MM.1S (cell line): ENCODE measurements at regions not wholly inside any gene's neighbourhood (a gene's known extent, or its start where the extent isn't known, plus 50 kb on each side); places are given as distances from the start of the nearest gene placed in this dataset.

Experiments
- DNase-seq: peaks from one replicate; pipeline ENCODE4 v3.0.0-alpha.2; 2015
- H2AFZ ChIP-seq: fragments of 300-600 bp; sonication (generic); 2 replicates; pipeline ENCODE4 v1.6.0; 2016; ENCODE audit warnings: antibody characterized with exemption, low read length
- H3F3A ChIP-seq: fragments of 300-600 bp; sonication (generic); 2 replicates; pipeline ENCODE4 v1.6.1; 2016; ENCODE audit warnings: mild to moderate bottlenecking, antibody characterized with exemption, low read length, moderate library complexity, mixed read lengths; ENCODE audit not compliant: insufficient read depth
- H3K27ac ChIP-seq: fragments of 300-600 bp; sonication (generic); 2 replicates; pipeline ENCODE4 v1.5.1; 2016; ENCODE audit warnings: mild to moderate bottlenecking, low read length
- H3K27me3 ChIP-seq: fragments of 300-600 bp; sonication (generic); replicated peaks from 2 replicates; pipeline ENCODE4 v1.6.0; 2016; ENCODE audit warnings: low read length; ENCODE audit not compliant: insufficient read depth
- H3K36me3 ChIP-seq: fragments of 300-600 bp; sonication (generic); replicated peaks from 2 replicates; pipeline ENCODE4 v1.6.1; 2016; ENCODE audit warnings: mild to moderate bottlenecking, low read length, mixed read lengths; ENCODE audit not compliant: insufficient read depth
- H3K4me1 ChIP-seq: fragments of 300-600 bp; sonication (generic); 2 replicates; pipeline ENCODE4 v1.6.1; 2016; ENCODE audit warnings: low read length, mixed read lengths
- H3K4me2 ChIP-seq: fragments of 300-600 bp; sonication (generic); 2 replicates; pipeline ENCODE4 v1.6.0; 2016; ENCODE audit warnings: low read depth, low read length
- H3K4me3 ChIP-seq: fragments of 300-600 bp; sonication (generic); 2 replicates; pipeline ENCODE4 v1.5.1; 2016; ENCODE audit warnings: low read length, mixed read lengths
- H3K79me2 ChIP-seq: fragments of 300-600 bp; sonication (generic); 2 replicates; pipeline ENCODE4 v1.6.1; 2016; ENCODE audit warnings: mixed run types, low read length, mixed read lengths
- H3K9ac ChIP-seq: fragments of 300-600 bp; sonication (generic); 2 replicates; pipeline ENCODE4 v1.6.1; 2016; ENCODE audit warnings: low read length, mixed read lengths
- H3K9me2 ChIP-seq: fragments of 300-600 bp; sonication (generic); replicated peaks from 2 replicates; pipeline ENCODE4 v1.6.1; 2016; ENCODE audit warnings: mild to moderate bottlenecking, low read length, mixed read lengths; ENCODE audit not compliant: insufficient read depth
- H3K9me3 ChIP-seq: fragments of 300-600 bp; sonication (generic); replicated peaks from 2 replicates; pipeline ENCODE4 v1.6.1; 2016; ENCODE audit warnings: mild to moderate bottlenecking, low read length, mixed read lengths; ENCODE audit not compliant: insufficient read depth
- H4K20me1 ChIP-seq: fragments of 300-600 bp; sonication (generic); 2 replicates; pipeline ENCODE4 v1.6.1; 2016; ENCODE audit warnings: mild to moderate bottlenecking, low read length, moderate library complexity, mixed read lengths; ENCODE audit not compliant: insufficient read depth
- EZH2 ChIP-seq: fragments of 300-600 bp; sonication (generic); optimal IDR thresholded peaks from 2 replicates; pipeline ENCODE3; 2017; ENCODE audit warnings: low read depth, mild to moderate bottlenecking, antibody characterized with exemption, low read length, mixed read lengths
- EZH2phosphoT487 ChIP-seq: fragments of 300-600 bp; sonication (generic); IDR thresholded peaks from 2 replicates; pipeline ENCODE4 v1.6.1; 2018; ENCODE audit warnings: antibody characterized with exemption, low read length
- TF ChIP-seq, protein P1 (sequence below): fragments of 300-600 bp; sonication (generic); IDR thresholded peaks from 2 replicates; pipeline ENCODE4 v1.5.1; 2016; ENCODE audit warnings: antibody characterized with exemption, low read length, mixed read lengths

DNA sequence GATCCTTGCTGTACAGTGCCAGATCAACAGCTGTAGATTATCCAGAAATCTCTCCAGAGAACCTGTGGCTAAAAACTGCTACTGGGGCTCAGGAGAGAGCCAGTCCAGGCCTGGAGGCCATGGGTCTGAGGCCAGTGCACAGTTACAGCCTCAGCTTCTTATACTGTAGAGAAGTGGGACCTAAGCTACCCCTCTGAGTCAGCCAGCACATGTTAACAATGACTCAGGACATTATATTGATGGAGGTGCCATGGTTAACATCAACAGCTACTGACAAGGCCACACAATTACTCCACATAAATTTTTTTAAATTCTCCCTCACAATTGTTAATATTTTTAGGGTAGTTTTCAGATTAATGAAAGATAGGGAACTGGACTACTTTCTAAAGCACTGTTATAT, 138.5 kb downstream of the RBM26 start:
- no peaks in the 10 kb centered on the region for H4K20me1 ChIP-seq
- TF ChIP-seq EZH2 (no peak), EZH2phosphoT487 (no peak)
- TF ChIP-seq, protein P1, sequence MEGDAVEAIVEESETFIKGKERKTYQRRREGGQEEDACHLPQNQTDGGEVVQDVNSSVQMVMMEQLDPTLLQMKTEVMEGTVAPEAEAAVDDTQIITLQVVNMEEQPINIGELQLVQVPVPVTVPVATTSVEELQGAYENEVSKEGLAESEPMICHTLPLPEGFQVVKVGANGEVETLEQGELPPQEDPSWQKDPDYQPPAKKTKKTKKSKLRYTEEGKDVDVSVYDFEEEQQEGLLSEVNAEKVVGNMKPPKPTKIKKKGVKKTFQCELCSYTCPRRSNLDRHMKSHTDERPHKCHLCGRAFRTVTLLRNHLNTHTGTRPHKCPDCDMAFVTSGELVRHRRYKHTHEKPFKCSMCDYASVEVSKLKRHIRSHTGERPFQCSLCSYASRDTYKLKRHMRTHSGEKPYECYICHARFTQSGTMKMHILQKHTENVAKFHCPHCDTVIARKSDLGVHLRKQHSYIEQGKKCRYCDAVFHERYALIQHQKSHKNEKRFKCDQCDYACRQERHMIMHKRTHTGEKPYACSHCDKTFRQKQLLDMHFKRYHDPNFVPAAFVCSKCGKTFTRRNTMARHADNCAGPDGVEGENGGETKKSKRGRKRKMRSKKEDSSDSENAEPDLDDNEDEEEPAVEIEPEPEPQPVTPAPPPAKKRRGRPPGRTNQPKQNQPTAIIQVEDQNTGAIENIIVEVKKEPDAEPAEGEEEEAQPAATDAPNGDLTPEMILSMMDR = no peak
- H2AFZ ChIP-seq = no peak overlapping the region

GRCh38 chr13:79258489-79258888, 147.6 kb downstream of the RBM26 start:
- Histone ChIP-seq H3F3A (no peaks in the 10 kb centered on the region), H4K20me1 (no peaks in the 10 kb centered on the region), H3K27ac (no peak overlapping the region), H3K9me3 (no peaks in the 10 kb centered on the region), H3K4me1 (peaks cover 9% of the 10 kb centered on the region; the same call in 1 of the 2 replicates), H3K79me2 (no peaks in the 10 kb centered on the region), H3K36me3 (no peaks in the 10 kb centered on the region), H3K9me2 (no peaks in the 10 kb centered on the region), H3K9ac (no peak overlapping the region), H3K4me3 (no peak overlapping the region), H3K27me3 (no peaks in the 10 kb centered on the region), H2AFZ (0 out of 2 replicates have a peak overlapping the region, but pooled peaks have one; percentile 7), H3K4me2 (no peak overlapping the region; the same call in 1 of the 2 replicates)
- DNase-seq = peak; percentile 26
- no peak for TF ChIP-seq EZH2
- no peak for TF ChIP-seq EZH2phosphoT487
- TF ChIP-seq, protein P1 = no peak

More for the DNA sequence above, 138.5 kb downstream of the RBM26 start:
- Histone ChIP-seq H3K9me3 (no peaks in the 10 kb centered on the region), H3K9me2 (no peaks in the 10 kb centered on the region), H3K4me1 (no peaks in the 10 kb centered on the region), H3K4me2 (no peak overlapping the region), H3K9ac (no peak overlapping the region), H3K27me3 (no peaks in the 10 kb centered on the region), H3K36me3 (no peaks in the 10 kb centered on the region), H3K79me2 (no peaks in the 10 kb centered on the region), H3K27ac (no peak overlapping the region), H3K4me3 (no peak overlapping the region), H3F3A (no peaks in the 10 kb centered on the region)
- DNase-seq = no peak

GRCh38 chr13:79246578-79246949, 159.5 kb downstream of the RBM26 start:
- H3K4me1 ChIP-seq = peaks cover 13% of the 10 kb centered on the region
- peak overlapping the region; percentile 7 for H3K4me3 ChIP-seq
- H3F3A ChIP-seq = 0 out of 2 replicates have a peak, but pooled peaks cover 5% of the 10 kb centered on the region
- TF ChIP-seq EZH2 (no peak), EZH2phosphoT487 (no peak)
- TF ChIP-seq, protein P1 = peak; percentile 61
- peak overlapping the region; percentile 31; the same call in 1 of the 2 replicates for H3K9ac ChIP-seq
- peak; percentile 26 for DNase-seq
- no peaks in the 10 kb centered on the region for H3K9me2 ChIP-seq
- peak overlapping the region; percentile 12; the same call in 1 of the 2 replicates for H3K27ac ChIP-seq
- H3K27me3 ChIP-seq = no peaks in the 10 kb centered on the region
- H3K9me3 ChIP-seq = no peaks in the 10 kb centered on the region
- no peaks in the 10 kb centered on the region for H3K36me3 ChIP-seq
- peak overlapping the region; percentile 58 for H3K4me2 ChIP-seq
- H3K79me2 ChIP-seq = no peaks in the 10 kb centered on the region
- no peaks in the 10 kb centered on the region for H4K20me1 ChIP-seq
- peak overlapping the region; percentile 55 for H2AFZ ChIP-seq
